ENCODE measurements at regions not wholly inside any gene's neighbourhood (a gene's known extent, or its start where the extent isn't known, plus 50 kb on each side); places are given as distances from the start of the nearest gene placed in this dataset.

- no peak for TF ChIP-seq EZH2phosphoT487 (IDR thresholded peaks at IDR 0.05; ENCODE audit: borderline replicate concordance, low read depth, low read length)
- TF ChIP-seq, protein P1, sequence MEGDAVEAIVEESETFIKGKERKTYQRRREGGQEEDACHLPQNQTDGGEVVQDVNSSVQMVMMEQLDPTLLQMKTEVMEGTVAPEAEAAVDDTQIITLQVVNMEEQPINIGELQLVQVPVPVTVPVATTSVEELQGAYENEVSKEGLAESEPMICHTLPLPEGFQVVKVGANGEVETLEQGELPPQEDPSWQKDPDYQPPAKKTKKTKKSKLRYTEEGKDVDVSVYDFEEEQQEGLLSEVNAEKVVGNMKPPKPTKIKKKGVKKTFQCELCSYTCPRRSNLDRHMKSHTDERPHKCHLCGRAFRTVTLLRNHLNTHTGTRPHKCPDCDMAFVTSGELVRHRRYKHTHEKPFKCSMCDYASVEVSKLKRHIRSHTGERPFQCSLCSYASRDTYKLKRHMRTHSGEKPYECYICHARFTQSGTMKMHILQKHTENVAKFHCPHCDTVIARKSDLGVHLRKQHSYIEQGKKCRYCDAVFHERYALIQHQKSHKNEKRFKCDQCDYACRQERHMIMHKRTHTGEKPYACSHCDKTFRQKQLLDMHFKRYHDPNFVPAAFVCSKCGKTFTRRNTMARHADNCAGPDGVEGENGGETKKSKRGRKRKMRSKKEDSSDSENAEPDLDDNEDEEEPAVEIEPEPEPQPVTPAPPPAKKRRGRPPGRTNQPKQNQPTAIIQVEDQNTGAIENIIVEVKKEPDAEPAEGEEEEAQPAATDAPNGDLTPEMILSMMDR (conservative IDR thresholded peaks at IDR 0.05; ENCODE audit: low read length), result peak; percentile 41; the same call in 1 of the 2 replicates
- no peak overlapping the region for H3K4me3 ChIP-seq (ENCODE audit: low read depth, low read length, poor library complexity, severe bottlenecking)
- intact Hi-C loops (cut with micrococcal nuclease; ENCODE audit: unreplicated experiment), result no loop called here
- no peaks in the 10 kb centered on the region for H3K9me2 ChIP-seq (ENCODE audit: insufficient read depth, low read length)
- ChIA-PET CTCF (ENCODE audit: unreplicated experiment) (no interaction called here), POLR2A (interaction anchor here (0.5 to 0.7 kb wide), 2 partner anchors 17 to 564 kb away, joined by 3 to 4 read pairs; no protein-coding TSS in a partner anchor)
- no peaks in the 10 kb centered on the region for H3K79me2 ChIP-seq (ENCODE audit: insufficient read depth, low read depth, low read length)
- no peak overlapping the region for H2AFZ ChIP-seq (ENCODE audit: low read length)
- no peak for DNase-seq (ENCODE audit: low spot score)
- H3K9me3 ChIP-seq (ENCODE audit: low read length), result no peaks in the 10 kb centered on the region
- no peak overlapping the region for H3K27ac ChIP-seq (ENCODE audit: low read depth, low read length, poor library complexity, severe bottlenecking)
- BruUV-seq (replicated peaks), result no TSS peak
- no peak overlapping the region for H3K4me2 ChIP-seq (ENCODE audit: low read length)
- no peaks in the 10 kb centered on the region for H3K36me3 ChIP-seq (ENCODE audit: insufficient read depth, low read length)
- no peaks in the 10 kb centered on the region for H4K20me1 ChIP-seq (ENCODE audit: insufficient read depth, low read length)
- no peaks in the 10 kb centered on the region for H3K4me1 ChIP-seq (ENCODE audit: insufficient read depth, low read length, poor library complexity, severe bottlenecking)
These were observed 298.2 kb upstream of the FSTL5 start for GRCh38 chr4:162461952-162462351.

GRCh38 chr4:162458051-162458450 is 294.3 kb upstream of the FSTL5 start:
- ChIA-PET POLR2A (interaction anchor here (0.6 kb wide), 1 partner anchor 646 kb away, joined by 5 read pairs; no protein-coding TSS in a partner anchor), CTCF (ENCODE audit: unreplicated experiment) (no interaction called here)
- intact Hi-C loops (cut with micrococcal nuclease; ENCODE audit: unreplicated experiment), result no loop called here
- TF ChIP-seq EZH2phosphoT487 (IDR thresholded peaks at IDR 0.05; ENCODE audit: borderline replicate concordance, low read depth, low read length), result no peak
- TF ChIP-seq, protein P1 (conservative IDR thresholded peaks at IDR 0.05; ENCODE audit: low read length), result no peak
- Histone ChIP-seq H3K4me1 (ENCODE audit: insufficient read depth, low read length, poor library complexity, severe bottlenecking) (no peaks in the 10 kb centered on the region), H3K27ac (ENCODE audit: low read depth, low read length, poor library complexity, severe bottlenecking) (no peak overlapping the region), H4K20me1 (ENCODE audit: insufficient read depth, low read length) (no peaks in the 10 kb centered on the region), H3K9me2 (ENCODE audit: insufficient read depth, low read length) (no peaks in the 10 kb centered on the region), H3K4me3 (ENCODE audit: low read depth, low read length, poor library complexity, severe bottlenecking) (no peak overlapping the region), H2AFZ (ENCODE audit: low read length) (no peak overlapping the region), H3K36me3 (ENCODE audit: insufficient read depth, low read length) (no peaks in the 10 kb centered on the region), H3K4me2 (ENCODE audit: low read length) (no peak overlapping the region), H3K9me3 (ENCODE audit: low read length) (no peaks in the 10 kb centered on the region), H3K79me2 (ENCODE audit: insufficient read depth, low read depth, low read length) (no peaks in the 10 kb centered on the region)
- DNase-seq (ENCODE audit: low spot score), result no peak
- BruUV-seq (replicated peaks), result no TSS peak

DNA sequence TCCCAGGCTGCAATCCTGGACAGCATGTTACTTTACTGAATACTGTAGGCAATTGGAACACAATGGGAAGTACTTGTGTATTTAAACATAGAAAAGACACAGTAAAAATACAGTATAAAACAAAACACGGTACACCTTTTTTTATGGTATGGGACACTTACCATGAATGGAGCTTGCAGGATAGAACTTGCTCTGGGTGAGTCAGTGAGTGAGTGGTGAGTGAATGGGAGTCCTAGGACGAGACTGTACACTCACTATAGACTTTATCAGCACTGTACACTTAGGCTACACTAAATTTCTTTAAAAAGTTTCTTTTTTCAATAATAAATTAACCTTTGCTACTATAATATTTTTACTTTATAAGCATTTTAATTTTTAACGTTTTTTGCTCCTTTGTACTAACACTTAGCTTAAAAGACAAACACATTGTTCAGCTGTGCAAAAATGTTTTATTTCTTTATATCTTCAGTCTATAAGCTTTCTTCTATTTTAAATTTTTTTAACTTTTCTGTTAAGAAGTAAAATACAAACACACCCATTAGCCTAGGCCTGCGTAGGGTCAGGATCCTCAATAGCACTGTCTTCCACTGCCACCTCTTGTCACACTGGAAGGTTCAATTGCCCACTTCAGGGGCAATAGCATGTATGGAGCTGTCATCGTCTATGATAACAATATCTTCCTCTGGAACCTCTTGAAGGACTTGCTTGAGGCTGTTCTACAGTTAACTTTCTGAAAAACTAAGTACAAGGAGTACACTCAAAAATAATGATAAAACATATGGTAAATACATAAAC is 293.5 kb upstream of the FSTL5 start:
- Histone ChIP-seq H3K27ac (ENCODE audit: low read depth, low read length, poor library complexity, severe bottlenecking) (no peak overlapping the region), H3K9me2 (ENCODE audit: insufficient read depth, low read length) (no peaks in the 10 kb centered on the region), H3K4me3 (ENCODE audit: low read depth, low read length, poor library complexity, severe bottlenecking) (no peak overlapping the region), H3K9me3 (ENCODE audit: low read length) (no peaks in the 10 kb centered on the region), H3K4me2 (ENCODE audit: low read length) (no peak overlapping the region), H3K36me3 (ENCODE audit: insufficient read depth, low read length) (no peaks in the 10 kb centered on the region), H2AFZ (ENCODE audit: low read length) (no peak overlapping the region), H3K79me2 (ENCODE audit: insufficient read depth, low read depth, low read length) (no peaks in the 10 kb centered on the region), H3K4me1 (ENCODE audit: insufficient read depth, low read length, poor library complexity, severe bottlenecking) (no peaks in the 10 kb centered on the region), H4K20me1 (ENCODE audit: insufficient read depth, low read length) (no peaks in the 10 kb centered on the region)
- intact Hi-C loops (cut with micrococcal nuclease; ENCODE audit: unreplicated experiment), result no loop called here
- POLR2A ChIA-PET, result interaction anchor here (0.8 kb wide), 1 partner anchor 13 kb away, joined by 3 read pairs; no protein-coding TSS in a partner anchor
- TF ChIP-seq EZH2phosphoT487 (IDR thresholded peaks at IDR 0.05; ENCODE audit: borderline replicate concordance, low read depth, low read length), result no peak
- TF ChIP-seq, protein P1 (conservative IDR thresholded peaks at IDR 0.05; ENCODE audit: low read length), result no peak
- no peak for DNase-seq (ENCODE audit: low spot score)
- CTCF ChIA-PET (ENCODE audit: unreplicated experiment), result no interaction called here
- BruUV-seq (replicated peaks), result no TSS peak
